Activated CD4-positive, alpha-beta T cell treated with anti-CD3 and anti-CD28 coated beads for 1 hour (primary cell): ENCODE measurements at regions not wholly inside any gene's neighbourhood (a gene's known extent, or its start where the extent isn't known, plus 50 kb on each side); places are given as distances from the start of the nearest gene placed in this dataset.

Source experiments
- DNase-seq: peaks from one replicate; pipeline ENCODE4 v3.0.0-alpha.2; 2020

- DNase-seq = no peak
These were observed 317.0 kb upstream of the CXXC4 start for GRCh38 chr4:104811727-104812126.

GRCh38 chr4:104815665-104816064 lies 321.0 kb upstream of the CXXC4 start:
- DNase-seq = no peak

GRCh38 chr4:104818579-104818978 lies 323.9 kb upstream of the CXXC4 start:
- no peak for DNase-seq

DNA sequence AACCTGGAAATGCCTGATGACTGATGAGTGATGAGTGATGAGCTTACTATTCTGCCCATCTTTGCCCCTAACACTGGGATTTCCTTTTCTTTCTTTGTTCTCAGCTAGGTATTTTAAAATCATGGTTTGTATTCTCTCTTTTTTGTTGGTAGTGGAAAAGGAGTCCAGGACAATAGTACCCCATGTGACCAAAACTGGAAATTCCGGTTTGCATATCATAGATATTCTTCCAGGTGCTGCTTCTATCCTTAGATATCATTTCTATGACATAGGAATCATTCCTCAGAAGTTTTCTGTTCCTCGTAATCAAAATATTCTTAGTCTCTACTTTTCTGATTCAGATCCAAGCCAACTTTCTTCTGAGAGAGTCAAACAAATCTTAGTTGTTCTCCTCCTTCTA lies 320.5 kb upstream of the TET2 start:
- DNase-seq = no peak

DNA sequence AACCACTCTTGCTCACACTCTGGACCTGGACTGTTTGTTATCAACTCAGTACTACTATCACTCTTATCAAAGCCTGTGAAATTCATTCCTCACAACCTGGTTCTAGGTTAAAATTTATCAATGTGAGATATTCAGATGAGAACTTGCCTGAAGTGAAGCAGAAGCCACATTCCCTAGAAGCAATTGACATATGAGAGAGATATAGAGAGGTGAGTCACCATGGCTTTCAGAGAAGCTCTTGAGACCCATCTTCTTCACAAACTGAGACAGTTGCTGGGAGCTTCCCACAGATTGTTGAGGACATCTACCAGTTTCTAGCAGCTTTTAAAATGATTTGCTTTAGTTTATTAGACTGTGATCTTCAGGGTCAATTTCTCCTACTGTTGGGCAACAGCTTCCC lies 316.9 kb upstream of the TET2 start:
- no peak for DNase-seq

- no peak for DNase-seq
These were observed 298.0 kb upstream of the TET2 start for GRCh38 chr4:104848597-104849225.

- no peak for DNase-seq
These were observed 287.0 kb upstream of the TET2 start for GRCh38 chr4:104859601-104860237.

GRCh38 chr4:104860238-104861123 lies 286.2 kb upstream of the TET2 start:
- DNase-seq = no peak

- no peak for DNase-seq
These were observed 279.9 kb upstream of the TET2 start for GRCh38 chr4:104866809-104867208.

GRCh38 chr4:104868533-104868932 lies 278.1 kb upstream of the TET2 start:
- no peak for DNase-seq

GRCh38 chr4:104868958-104869357 lies 277.7 kb upstream of the TET2 start:
- DNase-seq = no peak

DNA sequence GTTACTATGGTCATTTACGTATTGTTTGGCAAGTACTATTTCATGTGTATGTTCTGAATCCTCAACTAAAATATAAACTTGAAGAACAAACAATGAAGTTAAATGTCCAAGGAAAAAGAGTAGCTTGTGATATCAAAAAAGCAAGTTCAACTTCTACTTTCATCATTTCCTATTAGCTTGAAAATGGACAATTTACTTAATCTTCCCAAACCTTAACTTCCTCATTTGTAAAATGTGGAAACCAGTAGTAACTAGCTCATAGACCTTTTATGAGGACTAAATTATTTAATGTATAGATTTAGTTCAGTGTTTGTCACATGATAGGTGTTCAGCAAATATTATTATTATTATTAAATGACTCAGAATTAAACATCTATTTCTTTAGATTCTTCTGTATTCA lies 276.8 kb upstream of the TET2 start:
- no peak for DNase-seq

DNA sequence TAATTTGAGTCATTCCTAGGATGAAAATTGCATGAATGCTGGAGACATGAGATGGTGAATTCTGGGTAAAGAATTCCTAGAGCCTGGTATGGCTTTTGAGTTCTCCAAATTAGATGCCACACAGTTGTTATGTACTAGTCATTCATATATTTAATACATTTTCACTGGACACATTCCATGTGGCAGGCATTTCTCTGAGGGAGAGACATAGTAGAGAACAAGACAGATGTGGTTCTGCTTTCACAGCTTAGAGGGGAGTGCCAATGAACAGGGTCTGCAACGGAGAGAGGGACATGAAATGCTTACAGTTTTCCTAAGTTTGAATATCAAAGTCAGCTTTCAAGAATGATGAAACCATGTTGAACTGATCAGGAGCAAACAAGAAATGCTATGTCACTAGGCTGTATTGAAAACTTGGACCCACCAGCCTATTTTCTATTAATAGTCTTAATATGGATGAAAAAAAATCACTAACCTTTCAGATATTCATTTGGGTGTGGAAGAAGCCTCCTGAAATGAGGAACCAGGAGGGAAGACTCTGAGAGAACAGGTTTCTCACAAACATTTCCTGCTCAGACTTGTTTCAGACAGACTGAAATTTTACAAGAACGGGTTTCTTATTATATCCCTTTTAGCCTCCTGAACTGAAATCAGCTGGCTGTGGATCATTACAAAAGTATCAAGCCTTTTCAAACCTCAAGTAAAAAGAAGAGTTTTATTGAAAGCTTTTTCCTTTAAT lies 276.0 kb upstream of the TET2 start:
- DNase-seq = no peak

GRCh38 chr4:104878936-104879335 lies 267.7 kb upstream of the TET2 start:
- DNase-seq = no peak

DNA sequence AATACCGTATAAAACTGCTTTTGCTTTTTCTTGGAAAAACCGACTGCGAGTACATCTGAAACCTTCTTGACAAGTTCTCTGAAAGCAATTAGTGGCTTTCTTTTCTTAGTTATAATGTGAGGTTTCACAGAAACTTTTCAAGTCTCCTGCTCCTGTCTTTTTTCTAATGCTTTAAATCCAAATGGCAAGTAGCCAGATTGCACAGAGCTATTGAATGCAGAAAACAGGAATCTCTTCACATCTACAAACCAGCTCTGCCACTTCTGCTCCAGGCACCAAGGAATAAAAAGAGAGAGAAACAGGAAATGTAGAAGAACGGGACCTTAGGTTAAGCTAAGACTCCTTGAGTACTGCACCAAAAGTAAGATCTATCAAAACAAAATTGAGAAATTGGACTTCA lies 267.3 kb upstream of the TET2 start:
- DNase-seq = no peak

DNA sequence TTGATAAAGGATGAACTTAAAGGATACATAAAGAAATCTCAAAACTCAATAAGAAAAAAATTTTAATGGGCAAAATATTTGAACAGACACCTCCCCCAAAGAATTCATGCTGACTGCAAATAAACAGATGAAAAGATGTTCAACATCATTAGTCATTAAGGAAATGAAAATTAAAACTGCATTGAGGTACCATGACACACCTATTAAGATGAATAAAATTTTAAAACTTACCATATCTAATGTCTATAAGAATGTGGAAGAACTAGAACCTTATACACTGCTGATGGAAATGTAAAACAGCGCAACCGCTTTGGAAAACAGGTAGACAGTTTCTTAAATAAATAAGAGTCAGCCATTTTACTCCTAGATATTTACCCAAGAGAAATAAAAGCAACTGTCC lies 266.8 kb upstream of the TET2 start:
- no peak for DNase-seq

- no peak for DNase-seq
These were observed 265.4 kb upstream of the TET2 start for GRCh38 chr4:104881136-104881886.

DNA sequence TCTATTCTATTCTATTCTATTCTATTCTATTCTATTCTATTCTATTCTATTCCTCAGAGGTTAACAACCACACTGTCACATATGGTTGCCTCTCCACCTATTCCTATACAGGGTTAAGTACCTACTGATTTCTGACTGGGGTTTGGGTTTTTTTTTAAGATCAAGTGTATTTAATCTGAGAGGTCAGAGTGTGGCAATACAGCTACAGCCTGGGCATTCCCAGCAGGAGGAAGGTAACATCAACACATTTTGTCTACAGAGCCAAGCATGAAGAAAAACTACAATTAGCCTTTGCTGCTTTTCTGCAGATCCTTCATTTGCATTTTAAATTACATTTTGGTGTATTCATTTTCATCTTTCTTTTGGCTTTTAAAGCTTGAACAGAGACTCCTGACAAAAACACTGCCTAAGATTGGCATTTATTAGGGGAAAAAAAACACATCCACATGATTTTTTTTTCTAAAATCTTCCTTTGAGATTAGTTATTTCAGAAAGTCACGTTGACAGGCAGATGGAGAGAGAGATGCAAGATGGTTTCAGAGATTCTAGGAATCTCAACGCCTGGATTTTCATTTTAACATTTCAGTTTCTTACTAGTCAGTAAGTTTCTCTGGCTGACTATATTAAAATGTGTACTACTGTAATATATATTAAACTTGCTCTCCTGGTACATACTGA lies 255.9 kb upstream of the TET2 start:
- no peak for DNase-seq

- no peak for DNase-seq
These were observed 249.7 kb upstream of the TET2 start for GRCh38 chr4:104896660-104897645.

GRCh38 chr4:104899863-104900262 lies 246.8 kb upstream of the TET2 start:
- no peak for DNase-seq

DNA sequence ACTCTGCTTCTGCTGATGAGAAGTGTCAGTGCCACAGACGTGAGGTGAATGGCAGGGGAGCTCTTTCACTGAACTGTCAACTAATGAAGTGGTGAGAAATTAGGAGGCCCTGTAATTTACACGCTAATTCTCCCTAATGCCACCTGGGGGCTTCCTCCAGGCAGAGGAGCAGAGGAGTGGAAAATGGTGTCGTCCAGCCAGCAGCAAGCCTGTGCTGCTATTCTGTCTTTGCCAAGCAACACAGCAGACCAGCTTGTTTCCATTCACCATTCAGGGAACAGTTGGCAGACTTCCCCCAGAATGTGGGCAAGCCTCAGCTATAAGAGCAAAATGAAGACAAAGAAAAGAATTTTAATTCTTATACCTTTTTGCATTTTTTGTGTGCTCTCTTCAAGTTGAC lies 245.2 kb upstream of the TET2 start:
- DNase-seq = no peak
